GM18909 (cell line): ENCODE measurements at regions not wholly inside any gene's neighbourhood (a gene's known extent, or its start where the extent isn't known, plus 50 kb on each side); places are given as distances from the start of the nearest gene placed in this dataset.
"Not testable (repeated sequence)": the region's sequence is repeated elsewhere in the genome, so short reads cannot be mapped to it uniquely, and the experiment has no call there.

Source experiments
- ATAC-seq: cut with Tn5 transposase; IDR thresholded peaks from one replicate; pipeline ENCODE4 v1.9.1; 2021; ENCODE audit warnings: mild to moderate bottlenecking; ENCODE audit not compliant: unreplicated experiment, poor library complexity

GRCh38 chr10:109735776-109736175, 187.5 kb downstream of the XPNPEP1 start:
- ATAC-seq, result no peak

- no peak for ATAC-seq
Observed at GRCh38 chr10:109732254-109732965, 190.9 kb downstream of the XPNPEP1 start.

- not testable (repeated sequence) for ATAC-seq
Observed at GRCh38 chr10:109729895-109730294, 193.4 kb downstream of the XPNPEP1 start.

- ATAC-seq, result no peak
Observed at GRCh38 chr10:109727436-109727835, 195.9 kb downstream of the XPNPEP1 start.

- no peak for ATAC-seq
Observed at GRCh38 chr10:109726473-109726872, 196.8 kb downstream of the XPNPEP1 start.

GRCh38 chr10:109723305-109723704, 200.0 kb downstream of the XPNPEP1 start:
- no peak for ATAC-seq

- ATAC-seq, result no peak
Observed at GRCh38 chr10:109721453-109722064, 201.8 kb downstream of the XPNPEP1 start.

- no peak for ATAC-seq
Observed at GRCh38 chr10:109706026-109706560, 217.2 kb downstream of the XPNPEP1 start.

- no peak for ATAC-seq
Observed at GRCh38 chr10:109701633-109702215, 221.6 kb downstream of the XPNPEP1 start.

GRCh38 chr10:109698882-109699664, 224.2 kb downstream of the XPNPEP1 start:
- ATAC-seq, result no peak

- no peak for ATAC-seq
Observed at GRCh38 chr10:109698086-109698485, 225.2 kb downstream of the XPNPEP1 start.

GRCh38 chr10:109696981-109697775, 226.1 kb downstream of the XPNPEP1 start:
- ATAC-seq, result no peak

GRCh38 chr10:109696462-109696861, 226.8 kb downstream of the XPNPEP1 start:
- no peak for ATAC-seq

GRCh38 chr10:109695988-109696387, 227.3 kb downstream of the XPNPEP1 start:
- no peak for ATAC-seq

- ATAC-seq, result no peak
Observed at GRCh38 chr10:109689785-109690184, 233.5 kb downstream of the XPNPEP1 start.

- no peak for ATAC-seq
Observed at GRCh38 chr10:109679478-109679877, 243.8 kb downstream of the XPNPEP1 start.

- ATAC-seq, result no peak
Observed at GRCh38 chr10:109678857-109679256, 244.5 kb downstream of the XPNPEP1 start.

GRCh38 chr10:109676703-109677102, 246.6 kb downstream of the XPNPEP1 start:
- no peak for ATAC-seq

GRCh38 chr10:109668703-109669102, 254.6 kb downstream of the XPNPEP1 start:
- no peak for ATAC-seq

- ATAC-seq, result no peak
Observed at GRCh38 chr10:109668154-109668665, 255.1 kb downstream of the XPNPEP1 start.
